Fibroblast of skin of right biceps (primary cell): ENCODE measurements at regions not wholly inside any gene's neighbourhood (a gene's known extent, or its start where the extent isn't known, plus 50 kb on each side); places are given as distances from the start of the nearest gene placed in this dataset.

Experiments used
- DNase-seq: peaks from one replicate; pipeline ENCODE4 v3.0.0-alpha.2; 2013

- DNase-seq, result no peak
Measured at GRCh38 chr12:115044073-115044472, 360.1 kb upstream of the TBX3 start.

DNA sequence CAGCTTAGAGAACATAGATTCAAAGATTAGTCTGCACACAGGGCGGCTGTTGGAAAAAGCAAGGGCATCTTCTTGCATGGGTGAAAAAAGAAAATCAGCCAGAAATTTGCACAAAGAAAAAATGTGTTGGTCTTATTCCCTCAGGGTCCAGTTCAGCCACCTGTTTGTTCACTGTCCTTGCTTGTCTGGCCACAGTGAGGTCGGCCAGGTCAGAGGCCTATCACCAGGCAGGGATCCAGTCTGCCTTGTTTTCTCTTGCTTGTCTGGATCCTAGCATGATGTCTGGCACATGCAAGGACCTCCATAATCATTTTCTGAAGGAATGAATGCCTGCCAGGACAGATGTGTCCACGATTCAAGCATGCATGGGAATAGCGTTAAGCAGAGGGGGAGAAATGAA, 359.1 kb upstream of the TBX3 start:
- DNase-seq, result no peak

GRCh38 chr12:115042341-115042740, 358.4 kb upstream of the TBX3 start:
- no peak for DNase-seq

DNA sequence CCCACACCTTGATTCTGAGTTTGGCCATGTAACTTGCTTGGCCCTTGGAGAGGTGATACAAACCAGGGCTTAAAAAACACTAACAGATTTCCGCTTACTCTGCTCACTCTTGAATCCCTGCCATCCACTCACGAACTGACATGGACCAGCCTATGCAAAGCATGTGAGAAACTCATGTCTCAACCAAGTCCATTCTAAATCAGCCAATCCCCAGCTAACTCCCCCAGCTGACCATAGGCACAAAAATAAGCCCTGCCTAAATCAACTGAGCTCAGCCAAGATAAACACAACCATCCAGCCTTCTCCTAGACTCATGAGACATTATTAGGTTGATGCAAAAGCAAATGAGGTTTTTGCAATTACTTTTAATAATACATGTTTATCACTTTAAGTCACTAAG, 353.9 kb upstream of the TBX3 start:
- DNase-seq, result no peak

- no peak for DNase-seq
Measured at GRCh38 chr12:115035535-115036107, 351.6 kb upstream of the TBX3 start.

DNA sequence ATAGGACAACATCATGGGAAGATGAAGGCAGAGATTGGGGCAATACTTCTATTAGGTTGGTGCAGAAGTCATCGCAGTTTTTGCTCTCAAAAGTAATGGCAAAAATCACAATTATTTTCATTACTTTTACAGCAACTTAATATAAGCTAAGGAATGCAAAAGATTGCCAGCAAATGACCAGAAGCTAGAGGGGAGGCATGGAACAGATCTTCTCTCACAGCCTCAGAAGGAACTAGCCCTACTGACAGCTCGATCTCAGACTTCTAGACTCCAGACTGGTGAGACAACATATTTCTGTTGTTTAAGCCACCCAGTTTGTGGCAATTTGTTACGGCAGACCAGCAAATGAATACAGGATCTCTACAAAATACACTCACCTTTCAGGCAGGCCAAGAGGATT, 348.5 kb upstream of the TBX3 start:
- no peak for DNase-seq

DNA sequence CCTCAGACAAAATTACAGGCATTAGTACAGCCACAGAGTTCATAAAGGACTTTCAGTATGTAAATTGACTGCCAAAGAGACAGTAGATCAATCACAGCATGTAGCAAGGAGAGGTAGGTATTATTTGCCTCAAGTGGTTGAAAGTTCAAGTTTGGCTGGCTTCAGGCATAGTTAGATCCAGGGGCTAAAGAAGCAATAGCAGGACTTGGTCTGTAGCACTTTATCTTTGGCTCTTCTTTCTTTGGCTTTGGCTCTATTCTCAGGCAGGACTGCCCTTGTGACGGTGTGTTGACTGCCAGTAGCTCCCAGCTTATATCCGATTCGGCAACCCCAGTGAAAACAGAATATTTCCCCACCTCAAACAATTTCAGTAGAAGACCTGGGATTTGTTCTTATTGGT, 346.0 kb upstream of the TBX3 start:
- DNase-seq, result no peak

- no peak for DNase-seq
Measured at GRCh38 chr12:115024531-115024930, 340.6 kb upstream of the TBX3 start.

DNA sequence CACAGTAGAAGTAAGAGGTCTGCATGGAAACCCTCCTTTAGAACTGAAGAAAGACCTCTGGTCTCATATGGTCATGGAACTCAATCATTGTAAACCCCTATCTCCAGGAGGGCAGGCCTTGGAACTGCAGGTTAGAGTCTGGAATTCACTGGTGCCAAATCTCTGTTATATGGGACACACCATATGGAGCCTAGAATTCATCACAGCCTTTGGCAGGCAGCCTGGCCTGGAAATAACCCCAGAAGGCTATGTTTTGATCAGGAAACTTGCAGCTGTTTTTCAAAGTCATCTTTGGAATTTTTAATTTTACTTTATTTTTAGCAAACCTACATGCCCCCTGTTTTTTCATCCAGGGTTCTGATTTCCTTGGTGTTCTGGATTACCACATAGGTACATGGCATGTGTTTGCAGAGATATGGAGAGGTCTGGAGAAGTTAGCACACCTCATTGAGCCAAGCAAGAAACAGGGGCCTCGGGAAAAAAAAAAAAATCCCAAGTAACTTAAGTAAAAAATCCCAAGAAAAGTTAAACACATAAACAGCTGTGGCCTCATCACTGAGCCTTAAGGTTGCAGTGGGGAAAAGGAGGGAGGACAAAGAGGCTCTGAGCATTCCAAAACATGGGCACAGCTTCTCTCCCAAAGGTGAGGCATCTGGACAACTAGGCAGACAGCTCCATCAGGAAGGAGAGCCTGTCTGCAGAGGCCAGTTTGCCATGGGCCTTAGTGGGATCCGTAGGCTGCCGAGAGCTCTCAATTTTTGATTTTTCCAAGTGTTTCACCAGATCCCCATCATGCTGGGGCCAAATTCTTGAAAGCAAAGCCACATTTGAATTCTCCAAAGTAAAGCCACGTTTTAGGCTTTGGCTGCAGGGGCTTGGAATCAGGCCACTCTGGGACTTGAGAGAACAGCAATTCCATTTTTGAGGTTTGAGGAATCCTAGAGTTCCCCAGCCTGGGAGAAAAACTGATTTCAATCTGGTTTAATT, 339.6 kb upstream of the TBX3 start:
- DNase-seq, result peak; percentile 50

DNA sequence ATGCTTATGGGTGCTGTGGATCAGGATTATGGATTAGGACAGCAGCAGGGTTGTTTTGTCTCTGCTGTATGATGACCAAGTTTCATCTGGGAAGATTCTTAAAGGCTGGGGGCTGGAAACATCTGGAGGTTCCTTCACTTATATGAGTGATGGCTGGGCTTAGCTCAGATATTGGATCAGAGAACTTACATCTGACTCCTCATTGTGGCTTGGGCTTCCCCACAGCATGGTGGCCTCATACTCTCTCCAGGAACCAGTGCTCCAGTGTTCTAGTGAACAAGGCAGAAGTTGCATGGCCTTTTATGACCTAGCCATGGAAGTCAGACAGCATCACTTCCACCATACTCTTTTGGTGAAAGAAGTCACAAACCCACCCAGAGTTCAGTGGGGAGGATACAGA, 336.1 kb upstream of the TBX3 start:
- DNase-seq, result no peak

- no peak for DNase-seq
Measured at GRCh38 chr12:115017346-115017745, 333.4 kb upstream of the TBX3 start.

DNA sequence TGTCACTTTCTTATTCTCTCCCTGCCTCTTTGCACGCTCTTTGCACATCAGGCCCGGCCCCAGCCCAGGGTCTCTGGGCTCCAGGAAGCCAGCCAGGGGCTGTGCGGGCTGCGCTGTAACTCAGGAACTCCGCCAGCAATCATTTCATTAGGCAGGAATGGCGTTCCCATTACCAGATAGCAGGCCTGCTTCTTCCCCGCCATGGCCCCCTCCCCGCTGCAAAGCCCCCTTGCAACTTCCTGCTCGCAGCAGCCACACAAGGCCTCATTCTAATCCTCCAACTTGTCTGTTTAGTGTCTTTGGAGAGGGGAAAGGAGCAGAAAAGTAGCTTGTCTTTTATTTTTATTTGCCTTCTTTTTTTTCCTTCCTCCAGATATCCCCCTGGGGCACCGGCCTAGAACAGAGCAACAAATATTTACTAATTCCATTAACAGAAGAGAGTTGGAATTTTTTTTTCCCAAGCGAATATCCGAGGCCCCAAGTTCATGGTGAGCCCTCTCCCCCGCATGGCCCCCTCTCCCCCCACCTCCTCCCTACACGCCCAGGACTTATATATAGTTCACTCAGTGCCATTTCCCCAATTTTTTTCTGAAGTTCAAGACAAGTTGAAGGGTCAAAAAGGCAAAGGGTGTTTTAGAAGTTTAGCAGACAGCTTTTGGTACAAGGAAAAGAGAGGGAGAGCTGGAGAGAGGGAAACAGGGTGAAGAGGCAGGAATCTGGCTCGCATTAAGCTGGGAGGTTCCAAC, 329.4 kb upstream of the TBX3 start:
- DNase-seq, result no peak

DNA sequence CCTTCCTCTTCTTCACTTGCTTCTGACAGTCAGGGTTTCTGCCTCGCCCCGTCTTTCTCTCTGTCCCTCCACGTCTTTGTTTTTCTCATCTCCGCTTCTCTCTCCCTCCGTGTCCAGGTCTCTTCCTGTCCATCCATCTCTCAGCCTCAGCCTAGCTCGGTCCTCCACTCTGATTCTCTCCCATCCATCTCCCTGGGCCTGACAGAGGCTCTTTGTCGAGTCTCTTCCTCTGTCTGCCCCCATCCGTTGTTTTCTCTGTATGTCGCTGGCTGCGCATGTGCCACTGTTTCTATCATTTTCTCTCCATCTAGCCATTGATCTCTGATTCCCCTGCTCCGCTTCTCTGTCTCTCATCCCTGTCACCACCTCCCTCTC, 328.9 kb upstream of the TBX3 start:
- DNase-seq, result no peak

DNA sequence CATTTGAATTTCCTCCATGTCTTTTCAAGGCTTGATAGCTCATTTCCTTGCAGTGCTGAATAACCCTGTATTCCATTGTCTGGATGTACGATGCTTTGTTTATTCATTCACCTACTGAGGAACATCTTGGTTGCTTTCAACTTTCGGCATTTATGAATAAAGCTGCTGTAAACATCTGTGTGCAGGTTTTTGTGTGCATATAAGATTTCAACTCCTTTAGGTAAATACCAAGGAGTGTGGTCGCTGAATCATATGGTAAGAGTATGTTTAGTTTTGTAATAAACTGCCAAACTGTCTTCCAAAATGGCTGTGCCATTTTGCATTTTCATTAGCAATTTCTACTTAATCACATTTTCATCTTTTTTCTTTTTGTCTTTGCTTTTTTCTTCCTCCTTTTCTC, 327.7 kb upstream of the TBX3 start:
- no peak for DNase-seq

GRCh38 chr12:115010324-115010995, 326.5 kb upstream of the TBX3 start:
- no peak for DNase-seq

DNA sequence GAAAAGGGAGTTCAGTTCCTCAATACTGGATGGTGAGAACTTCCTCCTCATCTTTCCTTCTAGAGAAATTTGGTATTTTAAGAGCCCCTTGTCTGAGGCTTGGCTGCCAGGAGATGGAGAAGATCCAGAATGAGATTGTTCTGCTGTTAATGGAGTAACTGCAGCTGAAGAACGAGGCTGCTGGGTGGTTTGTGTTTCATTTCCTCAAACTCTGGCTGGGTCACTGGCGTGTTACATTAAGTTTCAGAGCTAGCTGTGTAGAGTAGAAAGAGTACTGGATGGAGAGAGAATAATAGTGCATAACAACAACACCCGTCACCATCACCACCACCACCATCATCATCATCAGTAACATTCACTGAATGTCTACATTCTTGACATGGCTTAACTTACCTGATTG, 325.0 kb upstream of the TBX3 start:
- DNase-seq, result no peak

GRCh38 chr12:115004470-115005146, 320.6 kb upstream of the TBX3 start:
- DNase-seq, result no peak

DNA sequence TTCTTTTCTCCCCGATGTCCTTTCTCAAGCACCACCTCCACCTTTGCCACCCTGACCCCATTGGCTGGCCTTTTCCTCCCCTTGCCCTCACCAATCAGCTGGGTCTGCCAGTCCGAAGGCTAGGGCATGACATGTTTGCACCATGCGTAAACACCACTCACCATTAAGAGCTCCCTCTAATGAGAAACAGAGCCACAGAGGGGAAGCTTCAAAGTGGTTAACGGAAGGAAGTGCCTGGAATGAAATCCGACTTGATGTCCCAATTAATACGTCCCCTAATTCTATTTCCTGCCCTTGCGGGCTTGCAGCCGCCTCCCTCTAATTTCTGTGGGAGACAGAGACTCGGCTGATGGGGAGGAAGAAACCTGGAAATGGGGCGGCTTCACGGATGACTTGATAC, 318.5 kb upstream of the TBX3 start:
- peak; percentile 16 for DNase-seq

DNA sequence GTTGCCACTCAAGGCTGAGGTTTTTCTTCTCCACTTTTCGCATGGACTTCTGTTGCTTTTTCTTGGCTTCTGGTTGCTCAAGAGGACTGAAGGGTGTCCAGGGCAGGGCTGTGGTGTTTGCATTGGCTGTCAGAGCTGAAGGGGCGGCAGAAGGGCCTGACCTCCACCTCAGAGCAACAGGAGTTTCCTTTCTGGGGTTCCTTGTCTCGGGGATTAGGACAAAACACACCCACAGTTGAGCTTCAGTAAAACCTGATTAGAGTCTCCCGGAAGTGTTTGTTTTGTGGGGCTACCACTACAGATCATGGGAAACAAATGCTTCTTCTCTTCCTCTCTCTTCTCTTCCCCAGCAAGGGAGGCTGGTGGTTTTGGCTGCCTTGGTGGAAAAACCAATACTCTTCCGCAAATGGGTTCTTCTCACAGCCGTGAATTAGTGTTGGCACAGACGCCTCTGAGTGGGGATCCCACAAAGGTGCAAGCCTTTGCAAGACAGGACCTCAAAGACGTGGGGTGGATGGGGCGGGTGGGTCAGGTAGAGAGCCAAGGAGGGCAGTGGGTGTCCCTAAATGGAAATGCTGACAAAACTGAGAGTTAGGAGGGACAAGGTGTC, 317.7 kb upstream of the TBX3 start:
- no peak for DNase-seq

DNA sequence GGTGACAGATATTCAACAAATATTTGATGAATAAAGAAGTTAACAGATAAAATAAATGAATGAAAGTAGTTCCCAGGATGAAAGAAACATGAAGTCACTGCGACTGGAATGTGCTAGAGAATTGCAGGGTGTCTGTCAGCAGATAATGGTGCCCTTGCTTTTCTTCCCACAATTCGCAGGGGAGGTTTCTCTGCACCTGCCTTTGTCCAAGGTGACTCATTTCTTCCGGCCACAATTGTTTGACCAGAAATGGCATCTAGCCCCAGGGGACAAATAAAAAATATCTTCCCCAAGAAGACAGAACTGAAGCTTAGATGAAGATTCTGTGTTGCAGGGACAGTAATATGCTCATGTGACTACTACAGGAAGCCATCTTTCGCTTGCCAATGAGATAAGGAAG, 316.1 kb upstream of the TBX3 start:
- DNase-seq, result peak; percentile 45

DNA sequence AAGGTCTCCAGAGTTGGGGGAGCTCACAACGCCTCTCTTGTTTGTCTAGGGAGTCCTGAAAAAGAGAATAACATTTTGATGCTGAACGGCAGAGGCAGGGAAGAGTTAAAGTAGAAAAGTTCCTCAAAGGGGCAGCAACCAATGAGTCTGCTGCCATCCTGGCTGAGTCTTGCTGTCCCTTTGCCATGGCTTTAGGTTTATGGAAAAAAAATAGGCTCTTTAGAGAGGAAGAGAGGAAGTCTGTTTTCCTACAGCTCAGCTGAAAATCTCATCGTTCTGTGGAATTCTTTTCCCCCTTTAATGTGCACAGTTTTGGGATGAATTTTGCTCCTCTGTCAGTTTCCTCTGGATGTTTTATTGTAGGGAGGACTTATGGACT, 314.8 kb upstream of the TBX3 start:
- DNase-seq, result no peak

DNA sequence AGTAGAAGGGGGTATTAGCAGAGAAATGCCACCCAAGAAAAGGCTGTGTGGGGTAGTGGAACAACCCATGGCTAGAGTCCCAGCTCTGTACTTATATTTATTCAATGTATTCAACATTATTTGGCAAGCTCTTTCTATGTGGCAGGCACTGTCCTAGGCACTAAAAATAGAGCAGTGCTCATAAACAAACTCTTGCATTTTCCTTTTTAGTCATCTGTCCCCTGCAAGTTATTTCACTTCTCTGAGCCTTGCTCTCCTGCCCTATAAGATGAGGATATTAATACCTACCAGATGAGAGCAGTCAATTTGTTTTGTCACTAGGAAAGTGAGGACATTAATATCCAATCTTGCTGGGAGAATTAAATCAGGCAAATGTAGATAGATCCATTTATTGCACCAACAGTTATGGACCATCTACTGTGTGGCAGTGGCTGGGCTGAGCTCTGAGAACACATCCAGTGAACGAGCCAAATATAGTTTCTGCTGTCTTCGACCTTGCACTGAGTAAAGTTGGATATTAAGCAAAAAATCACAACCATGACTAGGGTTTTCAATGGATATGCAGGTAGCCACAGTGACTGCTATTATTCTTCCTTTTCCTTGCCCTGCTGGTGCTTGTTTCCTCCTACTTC, 314.3 kb upstream of the TBX3 start:
- DNase-seq, result no peak
